K562 (cell line): ENCODE measurements at regions not wholly inside any gene's neighbourhood (a gene's known extent, or its start where the extent isn't known, plus 50 kb on each side); places are given as distances from the start of the nearest gene placed in this dataset.

Experiments
- ATF3 ChIP-seq, 2 experiments: fragments of 450-650 bp in 1 of 2; sonication (generic) in 1 of 2; formaldehyde crosslinking in 1 of 2; IDR thresholded peaks in 1 of 2; conservative IDR thresholded peaks in 1 of 2; 2 replicates each; pipeline versions ENCODE4 v1.6.1 to v1.8.1; 2016 to 2023; ENCODE audit warnings: mild to moderate bottlenecking in 2 of 2, moderate library complexity in 2 of 2, inconsistent platforms in 1 of 2, missing genetic modification reagents in 1 of 2
- CBFA2T2 ChIP-seq: fragments of 450-650 bp; conservative IDR thresholded peaks from 2 replicates; pipeline ENCODE4 v1.6.1; 2017; ENCODE audit warnings: mild to moderate bottlenecking
- CBX1 ChIP-seq: sonication (generic); IDR thresholded peaks from 2 replicates; pipeline ENCODE4 v1.6.1; 2016; ENCODE audit warnings: antibody characterized with exemption, low read depth, mild to moderate bottlenecking
- CHAMP1 ChIP-seq: fragments of 450-650 bp; IDR thresholded peaks from 2 replicates; pipeline ENCODE4 v1.6.1; 2016; ENCODE audit warnings: mild to moderate bottlenecking
- CREB3L1 ChIP-seq: fragments of 450-650 bp; IDR thresholded peaks from 2 replicates; pipeline ENCODE4 v1.6.1; 2014; ENCODE audit warnings: low read depth, mild to moderate bottlenecking, moderate library complexity, borderline replicate concordance
- FOSL1 ChIP-seq: fragments of 200-800 bp; sonication (Bioruptor generic); conservative IDR thresholded peaks from 2 replicates; pipeline ENCODE4 v1.6.1; 2016; ENCODE audit warnings: missing genetic modification characterization, missing compliant biosample characterization
- FOXJ2 ChIP-seq: fragments of 200-800 bp; sonication (Bioruptor generic); IDR thresholded peaks from 2 replicates; pipeline ENCODE4 v1.6.1; 2016; ENCODE audit warnings: missing genetic modification characterization, missing compliant biosample characterization
- FOXK2 ChIP-seq, 2 experiments: fragments of 450-650 bp; IDR thresholded peaks in 1 of 2; conservative IDR thresholded peaks in 1 of 2; 2 replicates each; pipeline ENCODE4 v1.6.1; 2016; ENCODE audit warnings: low read depth in 2 of 2, mild to moderate bottlenecking in 1 of 2
- HES1 ChIP-seq: fragments of 450-650 bp; IDR thresholded peaks from 2 replicates; pipeline ENCODE4 v1.6.1; 2016; ENCODE audit warnings: low read depth, mild to moderate bottlenecking, moderate library complexity
- HMG20B ChIP-seq: fragments of 250-450 bp; sonication (Bioruptor Pico); IDR thresholded peaks from 2 replicates; pipeline ENCODE4 v1.5.0; 2021; ENCODE audit warnings: mild to moderate bottlenecking
- HNRNPUL1 ChIP-seq: fragments of 200-400 bp; formaldehyde crosslinking; IDR thresholded peaks from 2 replicates; pipeline ENCODE4 v1.6.1; 2017; ENCODE audit warnings: low read length
- NCOA1 ChIP-seq: fragments of 450-650 bp; IDR thresholded peaks from 2 replicates; pipeline ENCODE4 v1.6.1; 2016; ENCODE audit warnings: low read depth
- NFE2 ChIP-seq: IDR thresholded peaks from 2 replicates; pipeline ENCODE4 v1.6.1; 2014; ENCODE audit warnings: antibody characterized with exemption, low read depth
- RFX1 ChIP-seq: fragments of 450-650 bp; IDR thresholded peaks from 2 replicates; pipeline ENCODE4 v1.6.1; 2016; ENCODE audit warnings: mild to moderate bottlenecking, moderate library complexity
- SAFB2 ChIP-seq: fragments of 200-400 bp; formaldehyde crosslinking; IDR thresholded peaks from 2 replicates; pipeline ENCODE4 v1.6.1; 2018; ENCODE audit warnings: borderline replicate concordance, low read length, low read depth, moderate library complexity; ENCODE audit not compliant: severe bottlenecking
- SNRNP70 ChIP-seq: fragments of 200-400 bp; formaldehyde crosslinking; optimal IDR thresholded peaks from 2 replicates; pipeline ENCODE3; 2017; ENCODE audit warnings: low read depth, low read length
- TCF7 ChIP-seq: sonication (generic); IDR thresholded peaks from 2 replicates; pipeline ENCODE4 v1.6.1; 2016; ENCODE audit warnings: antibody characterized with exemption, borderline replicate concordance
- UBTF ChIP-seq, 2 experiments: IDR thresholded peaks; 2 replicates each; pipeline ENCODE4 v1.6.1; 2012; ENCODE audit warnings: improper control_type of control experiment in 2 of 2, low read depth in 2 of 2, low read length in 2 of 2, borderline replicate concordance in 1 of 2
- YY1 ChIP-seq, 3 experiments: IDR thresholded peaks; 2 replicates each; pipeline ENCODE4 v1.6.1; 2011; ENCODE audit warnings: low read length in 2 of 3, mild to moderate bottlenecking in 2 of 3, moderate library complexity in 2 of 3, borderline replicate concordance in 1 of 3, control low read depth in 1 of 3, low read depth in 1 of 3; ENCODE audit not compliant: insufficient read depth in 3 of 3, insufficient replicate concordance in 2 of 3, control insufficient read depth in 1 of 3, insufficient read length in 1 of 3; ENCODE audit errors: extremely low read depth in 1 of 3
- ZNF165 ChIP-seq: fragments of 250-450 bp; sonication (Bioruptor Pico); IDR thresholded peaks from 2 replicates; pipeline ENCODE4 v1.4.0; 2020; ENCODE audit warnings: borderline replicate concordance
- ZNF316 ChIP-seq: fragments of 450-650 bp; IDR thresholded peaks from 2 replicates; pipeline ENCODE4 v1.6.1; 2016

GRCh38 chr6:156717542-156717941, 59.6 kb upstream of the ARID1B start (continued):
- TF ChIP-seq CHAMP1 (no peak), RFX1 (no peak), NFE2 (peak; percentile 65), UBTF (IDR thresholded peaks at IDR 0.05; ENCODE audit: borderline replicate concordance in 1 of 2, low read depth in 2 of 2, low read length in 2 of 2) (0 out of 4 replicates have a peak, but pooled peaks of 1 of the 2 experiments have one; percentile 27), NCOA1 (no peak), ATF3 (IDR thresholded peaks at IDR 0.05) (peak; percentile 19; the same call in 1 of the 2 replicates), ATF3 (CRISPR knock-in tag; conservative IDR thresholded peaks at IDR 0.05) (no peak), CBX1 (no peak), SAFB2 (no peak), HNRNPUL1 (no peak), SNRNP70 (no peak), HMG20B (no peak), HES1 (no peak), ZNF165 (CRISPR knock-in tag) (no peak), FOXK2 (conservative IDR thresholded peaks at IDR 0.05 in 1 of 2, IDR thresholded peaks at IDR 0.05 in 1 of 2; ENCODE audit: low read depth in 2 of 2) (peak; percentile 77 to 84; a peak in 3 of 4 replicates), FOXJ2 (peak; percentile 62; the same call in 1 of the 2 replicates), FOSL1 (tag) (peak; percentile 51; the same call in 1 of the 2 replicates), ZNF316 (peak; percentile 60), YY1 (IDR thresholded peaks at IDR 0.05; ENCODE audit: borderline replicate concordance in 1 of 3, control insufficient read depth in 1 of 3, extremely low read depth in 1 of 3, insufficient read depth in 3 of 3, insufficient read length in 1 of 3, insufficient replicate concordance in 2 of 3, low read depth in 1 of 3, low read length in 2 of 3) (no peak), CREB3L1 (no peak), TCF7 (no peak), CBFA2T2 (peak; percentile 5; the same call in 1 of the 2 replicates)
